ENCODE measurements at regions not wholly inside any gene's neighbourhood (a gene's known extent, or its start where the extent isn't known, plus 50 kb on each side); places are given as distances from the start of the nearest gene placed in this dataset.

- TF ChIP-seq GATA3 (IDR thresholded peaks at IDR 0.05; ENCODE audit: low read depth, low read length) (no peak), GATA2 (IDR thresholded peaks at IDR 0.05; ENCODE audit: low read depth, low read length) (no peak)
Observed at GRCh38 chr14:104249706-104250105, 111.3 kb downstream of the KIF26A start.
